ENCODE measurements at regions not wholly inside any gene's neighbourhood (a gene's known extent, or its start where the extent isn't known, plus 50 kb on each side); places are given as distances from the start of the nearest gene placed in this dataset.

DNA sequence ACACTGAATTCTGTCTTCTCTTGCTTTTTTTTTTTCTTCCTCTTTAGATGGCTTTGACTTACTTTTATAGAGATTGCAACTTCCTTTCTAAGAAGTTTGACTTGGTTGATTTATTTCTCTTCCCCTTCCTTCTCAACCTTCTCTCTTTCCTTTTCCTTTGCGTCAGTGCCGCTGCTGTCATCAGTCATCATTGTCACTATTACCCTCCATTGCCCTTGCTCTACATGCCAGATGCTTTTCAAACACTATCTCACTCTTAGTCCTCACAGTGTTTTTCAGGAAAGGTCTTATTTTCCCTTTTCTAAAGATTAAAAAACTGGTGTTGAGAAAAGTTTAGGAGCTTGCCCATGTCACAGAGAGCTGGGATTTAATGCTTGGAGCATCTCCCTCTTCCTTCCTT is 74.7 kb upstream of the C11orf87 start:
- TF ChIP-seq, protein P1, sequence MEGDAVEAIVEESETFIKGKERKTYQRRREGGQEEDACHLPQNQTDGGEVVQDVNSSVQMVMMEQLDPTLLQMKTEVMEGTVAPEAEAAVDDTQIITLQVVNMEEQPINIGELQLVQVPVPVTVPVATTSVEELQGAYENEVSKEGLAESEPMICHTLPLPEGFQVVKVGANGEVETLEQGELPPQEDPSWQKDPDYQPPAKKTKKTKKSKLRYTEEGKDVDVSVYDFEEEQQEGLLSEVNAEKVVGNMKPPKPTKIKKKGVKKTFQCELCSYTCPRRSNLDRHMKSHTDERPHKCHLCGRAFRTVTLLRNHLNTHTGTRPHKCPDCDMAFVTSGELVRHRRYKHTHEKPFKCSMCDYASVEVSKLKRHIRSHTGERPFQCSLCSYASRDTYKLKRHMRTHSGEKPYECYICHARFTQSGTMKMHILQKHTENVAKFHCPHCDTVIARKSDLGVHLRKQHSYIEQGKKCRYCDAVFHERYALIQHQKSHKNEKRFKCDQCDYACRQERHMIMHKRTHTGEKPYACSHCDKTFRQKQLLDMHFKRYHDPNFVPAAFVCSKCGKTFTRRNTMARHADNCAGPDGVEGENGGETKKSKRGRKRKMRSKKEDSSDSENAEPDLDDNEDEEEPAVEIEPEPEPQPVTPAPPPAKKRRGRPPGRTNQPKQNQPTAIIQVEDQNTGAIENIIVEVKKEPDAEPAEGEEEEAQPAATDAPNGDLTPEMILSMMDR (conservative IDR thresholded peaks at IDR 0.05; ENCODE audit: low read length): no peak
- TF ChIP-seq EZH2phosphoT487 (IDR thresholded peaks at IDR 0.05; ENCODE audit: borderline replicate concordance): no peak
